H9 (cell line): ENCODE measurements at regions not wholly inside any gene's neighbourhood (a gene's known extent, or its start where the extent isn't known, plus 50 kb on each side); places are given as distances from the start of the nearest gene placed in this dataset.

Source experiments
- DNase-seq: peaks from one replicate; pipeline ENCODE4 v3.0.0-alpha.2; 2017
- H2AFZ ChIP-seq: one replicate; pipeline ENCODE4 v1.6.1; 2013; ENCODE audit warnings: mild to moderate bottlenecking, low read length, control low read depth, moderate library complexity
- H2AK5ac ChIP-seq: 2 replicates; pipeline ENCODE4 v1.6.1; 2013; ENCODE audit warnings: low read length, control low read depth, mixed read lengths; ENCODE audit not compliant: insufficient read length
- H2BK120ac ChIP-seq: one replicate; pipeline ENCODE4 v1.6.1; 2013; ENCODE audit warnings: low read depth, mild to moderate bottlenecking, low read length, control low read depth, inconsistent platforms; ENCODE audit not compliant: poor library complexity, severe bottlenecking
- H2BK12ac ChIP-seq: 2 replicates; pipeline ENCODE4 v1.6.1; 2013; ENCODE audit warnings: low read length, control low read depth, mixed read lengths, low read depth; ENCODE audit not compliant: insufficient read length
- H2BK15ac ChIP-seq: 2 replicates; pipeline ENCODE4 v1.6.1; 2013; ENCODE audit warnings: low read depth, low read length, control low read depth
- H2BK20ac ChIP-seq: one replicate; pipeline ENCODE4 v1.6.1; 2013; ENCODE audit warnings: low read depth, mild to moderate bottlenecking, low read length, control low read depth, inconsistent platforms; ENCODE audit not compliant: poor library complexity, severe bottlenecking
- H2BK5ac ChIP-seq: 2 replicates; pipeline ENCODE4 v1.6.1; 2013; ENCODE audit warnings: low read length, control low read depth, mixed read lengths; ENCODE audit not compliant: insufficient read length
- H3K14ac ChIP-seq: 2 replicates; pipeline ENCODE4 v1.6.1; 2013; ENCODE audit warnings: low read length, control low read depth; ENCODE audit not compliant: insufficient read depth
- H3K18ac ChIP-seq: 2 replicates; pipeline ENCODE4 v1.6.1; 2013; ENCODE audit warnings: low read depth, mild to moderate bottlenecking, mixed read lengths, low read length, control low read depth; ENCODE audit not compliant: insufficient read length
- H3K23ac ChIP-seq: 2 replicates; pipeline ENCODE4 v1.6.1; 2013; ENCODE audit warnings: low read length, control low read depth, mixed read lengths, low read depth; ENCODE audit not compliant: insufficient read length
- H3K23me2 ChIP-seq: 2 replicates; pipeline ENCODE4 v1.6.1; 2013; ENCODE audit warnings: low read depth, mild to moderate bottlenecking, mixed read lengths, low read length, control low read depth; ENCODE audit not compliant: insufficient read length, poor library complexity, severe bottlenecking
- H3K27ac ChIP-seq: 2 replicates; pipeline ENCODE4 v1.5.1; 2013; ENCODE audit warnings: low read length, control low read depth, mixed read lengths, low read depth; ENCODE audit not compliant: insufficient read length
- H3K27me3 ChIP-seq: 2 replicates; pipeline ENCODE4 v1.6.1; 2013; ENCODE audit warnings: low read length, control low read depth, inconsistent platforms; ENCODE audit not compliant: insufficient read depth
- H3K4ac ChIP-seq: 2 replicates; pipeline ENCODE4 v1.6.1; 2013; ENCODE audit warnings: low read depth, mild to moderate bottlenecking, control low read depth, inconsistent platforms, low read length, moderate library complexity
- H3K4me1 ChIP-seq: 2 replicates; pipeline ENCODE4 v1.6.1; 2013; ENCODE audit warnings: low read length, control low read depth, inconsistent platforms; ENCODE audit not compliant: insufficient read depth
- H3K4me2 ChIP-seq: 2 replicates; pipeline ENCODE4 v1.6.1; 2013; ENCODE audit warnings: low read length, control low read depth, mixed read lengths; ENCODE audit not compliant: insufficient read length, insufficient read depth
- H3K56ac ChIP-seq: 2 replicates; pipeline ENCODE4 v1.6.1; 2013; ENCODE audit warnings: low read depth, mild to moderate bottlenecking, mixed read lengths, low read length, control low read depth; ENCODE audit not compliant: insufficient read length
- H3K79me1 ChIP-seq: 2 replicates; pipeline ENCODE4 v1.6.1; 2013; ENCODE audit warnings: low read depth, mild to moderate bottlenecking, moderate library complexity, low read length, control low read depth, inconsistent platforms; ENCODE audit not compliant: insufficient read depth, poor library complexity, severe bottlenecking
- H3K79me2 ChIP-seq: 2 replicates; pipeline ENCODE4 v1.6.1; 2013; ENCODE audit warnings: low read length, control low read depth, inconsistent platforms; ENCODE audit not compliant: insufficient read depth
- H3K9ac ChIP-seq: 2 replicates; pipeline ENCODE4 v1.6.1; 2013; ENCODE audit warnings: low read length, control low read depth, mixed read lengths; ENCODE audit not compliant: insufficient read length; ENCODE audit errors: extremely low read depth
- H3K9me3 ChIP-seq: one replicate; pipeline ENCODE4 v1.6.1; 2013; ENCODE audit warnings: low read depth, low read length, inconsistent platforms; ENCODE audit not compliant: control insufficient read depth
- H3T11ph ChIP-seq: one replicate; pipeline ENCODE4 v1.6.1; 2013; ENCODE audit warnings: mild to moderate bottlenecking, low read length, control low read depth, inconsistent platforms
- H4K20me1 ChIP-seq: one replicate; pipeline ENCODE4 v1.6.1; 2013; ENCODE audit not compliant: control insufficient read depth, insufficient read length, insufficient read depth
- H4K5ac ChIP-seq: 2 replicates; pipeline ENCODE4 v1.6.1; 2013; ENCODE audit warnings: low read depth, mild to moderate bottlenecking, mixed read lengths, low read length, control low read depth; ENCODE audit not compliant: insufficient read length
- H4K8ac ChIP-seq: replicated peaks from 2 replicates; pipeline ENCODE4 v1.6.1; 2013; ENCODE audit warnings: low read length, control low read depth, mixed read lengths, low read depth; ENCODE audit not compliant: insufficient read length
- H4K91ac ChIP-seq: 2 replicates; pipeline ENCODE4 v1.6.1; 2013; ENCODE audit warnings: low read depth, mild to moderate bottlenecking, moderate library complexity, mixed read lengths, low read length, control low read depth; ENCODE audit not compliant: insufficient read length
- H3K27ac Mint-ChIP-seq, 3 experiments: 2 replicates in 2 of 3; 3 replicates in 1 of 3; pipeline ENCODE4 v1.8.0; 2020 to 2021; ENCODE audit warnings: mixed read lengths in 3 of 3, mild to moderate bottlenecking in 1 of 3, moderate library complexity in 1 of 3
- H3K27me3 Mint-ChIP-seq: 2 replicates; pipeline ENCODE4 v1.8.0; 2021; ENCODE audit warnings: low read depth, mild to moderate bottlenecking, moderate library complexity, mixed read lengths
- H3K36me3 Mint-ChIP-seq, 3 experiments: 2 replicates in 2 of 3; 3 replicates in 1 of 3; pipeline ENCODE4 v1.8.0; 2020 to 2021; ENCODE audit warnings: low read depth in 3 of 3, mixed read lengths in 3 of 3; ENCODE audit not compliant: insufficient read depth in 1 of 3
- H3K4me1 Mint-ChIP-seq, 2 experiments: 2 replicates each; pipeline ENCODE4 v1.8.0; 2020; ENCODE audit warnings: mixed read lengths in 2 of 2
- H3K4me3 Mint-ChIP-seq, 2 experiments: 2 replicates in 1 of 2; 3 replicates in 1 of 2; pipeline ENCODE4 v1.8.0; 2020 to 2021; ENCODE audit warnings: mild to moderate bottlenecking in 2 of 2, mixed read lengths in 2 of 2, moderate library complexity in 1 of 2
- H3K9me3 Mint-ChIP-seq, 2 experiments: 2 replicates in 1 of 2; 3 replicates in 1 of 2; pipeline ENCODE4 v1.8.0; 2020; ENCODE audit warnings: mild to moderate bottlenecking in 2 of 2, mixed read lengths in 2 of 2, moderate library complexity in 1 of 2
- TF ChIP-seq, protein P1 (sequence below): fragments of 200-600 bp; sonication (generic); conservative IDR thresholded peaks from 3 replicates; pipeline ENCODE4 v1.8.0; 2021; ENCODE audit warnings: antibody characterized with exemption, mild to moderate bottlenecking

DNA sequence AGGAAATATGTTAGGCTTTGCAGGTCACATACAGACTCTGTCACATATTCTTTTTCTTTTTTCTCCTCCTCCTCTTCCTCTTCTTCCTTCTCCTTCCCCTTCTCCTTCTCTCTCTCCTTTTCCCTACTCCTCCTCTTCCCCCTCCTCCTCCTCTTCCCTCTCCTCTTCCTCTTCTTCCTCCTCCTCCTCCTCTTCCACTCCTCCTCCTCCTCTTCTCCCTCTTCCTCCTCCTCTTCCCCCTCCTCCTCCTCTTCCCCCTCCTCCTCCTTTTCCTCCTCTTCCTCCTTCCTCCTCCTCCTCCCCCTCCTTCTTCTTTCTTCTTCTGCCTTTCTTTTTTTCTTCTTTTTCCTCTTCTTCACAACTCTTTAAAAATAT is 159.8 kb downstream of the KIF20B start:
- no peak overlapping the region for H3K4ac ChIP-seq
- no peak overlapping the region for H3K27ac Mint-ChIP-seq
- no peak overlapping the region for H2BK15ac ChIP-seq
- H2BK120ac ChIP-seq: no peak overlapping the region
- H3K4me1 Mint-ChIP-seq: peaks cover 11 to 16% of the 10 kb centered on the region in 2 experiments
- no peak overlapping the region for H4K91ac ChIP-seq
- H3T11ph ChIP-seq: no peak overlapping the region
- peaks cover 4% of the 10 kb centered on the region for H3K4me1 ChIP-seq
- H4K5ac ChIP-seq: no peak overlapping the region
- no peaks in the 10 kb centered on the region for H4K20me1 ChIP-seq
- no peaks in the 10 kb centered on the region for H3K79me2 ChIP-seq
- DNase-seq: no peak
- no peak overlapping the region for H3K56ac ChIP-seq
- no peak overlapping the region for H3K23ac ChIP-seq
- no peaks in the 10 kb centered on the region for H3K9me3 Mint-ChIP-seq
- H3K18ac ChIP-seq: no peak overlapping the region
- no peaks in the 10 kb centered on the region for H3K27me3 ChIP-seq
- H2AK5ac ChIP-seq: no peak overlapping the region
- no peak overlapping the region for H3K14ac ChIP-seq
- H2AFZ ChIP-seq: no peak overlapping the region
- TF ChIP-seq, protein P1, sequence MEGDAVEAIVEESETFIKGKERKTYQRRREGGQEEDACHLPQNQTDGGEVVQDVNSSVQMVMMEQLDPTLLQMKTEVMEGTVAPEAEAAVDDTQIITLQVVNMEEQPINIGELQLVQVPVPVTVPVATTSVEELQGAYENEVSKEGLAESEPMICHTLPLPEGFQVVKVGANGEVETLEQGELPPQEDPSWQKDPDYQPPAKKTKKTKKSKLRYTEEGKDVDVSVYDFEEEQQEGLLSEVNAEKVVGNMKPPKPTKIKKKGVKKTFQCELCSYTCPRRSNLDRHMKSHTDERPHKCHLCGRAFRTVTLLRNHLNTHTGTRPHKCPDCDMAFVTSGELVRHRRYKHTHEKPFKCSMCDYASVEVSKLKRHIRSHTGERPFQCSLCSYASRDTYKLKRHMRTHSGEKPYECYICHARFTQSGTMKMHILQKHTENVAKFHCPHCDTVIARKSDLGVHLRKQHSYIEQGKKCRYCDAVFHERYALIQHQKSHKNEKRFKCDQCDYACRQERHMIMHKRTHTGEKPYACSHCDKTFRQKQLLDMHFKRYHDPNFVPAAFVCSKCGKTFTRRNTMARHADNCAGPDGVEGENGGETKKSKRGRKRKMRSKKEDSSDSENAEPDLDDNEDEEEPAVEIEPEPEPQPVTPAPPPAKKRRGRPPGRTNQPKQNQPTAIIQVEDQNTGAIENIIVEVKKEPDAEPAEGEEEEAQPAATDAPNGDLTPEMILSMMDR: no peak
- no peak overlapping the region for H2BK5ac ChIP-seq
- H3K4me3 Mint-ChIP-seq: no peak overlapping the region
- no peak overlapping the region for H3K9ac ChIP-seq
- H2BK12ac ChIP-seq: no peak overlapping the region
- no peak overlapping the region for H2BK20ac ChIP-seq
- H3K27ac ChIP-seq: no peak overlapping the region
- H3K9me3 ChIP-seq: no peaks in the 10 kb centered on the region
- H3K23me2 ChIP-seq: no peaks in the 10 kb centered on the region
- no peaks in the 10 kb centered on the region for H3K27me3 Mint-ChIP-seq
- H3K4me2 ChIP-seq: no peak overlapping the region
- H3K36me3 Mint-ChIP-seq: no peaks in the 10 kb centered on the region
- no peak overlapping the region for H4K8ac ChIP-seq
- no peaks in the 10 kb centered on the region for H3K79me1 ChIP-seq
